ENCODE measurements at regions not wholly inside any gene's neighbourhood (a gene's known extent, or its start where the extent isn't known, plus 50 kb on each side); places are given as distances from the start of the nearest gene placed in this dataset.

- H3K36me3 ChIP-seq (ENCODE audit: insufficient read depth, low read length) = no peaks in the 10 kb centered on the region
- no peak overlapping the region for H3K27ac ChIP-seq
- no peak overlapping the region for H3K4me3 ChIP-seq
- DNase-seq (ENCODE audit: low read depth, low spot score) = no peak
- H3K9ac ChIP-seq (ENCODE audit: insufficient read length) = no peak overlapping the region
- TF ChIP-seq FOXP2 (optimal IDR thresholded peaks at IDR 0.05; ENCODE audit: control extremely low read depth, extremely low read length, insufficient read depth) (no peak), POLR2AphosphoS5 (IDR thresholded peaks at IDR 0.05; ENCODE audit: borderline replicate concordance, low read depth, low read length) (no peak), EZH2 (IDR thresholded peaks at IDR 0.05) (no peak)
- no peaks in the 10 kb centered on the region for H3K9me3 ChIP-seq (ENCODE audit: low read depth, low read length)
These were observed 537.1 kb upstream of the NXPH2 start for GRCh38 chr2:139317259-139317658.

GRCh38 chr2:139314059-139314458, 533.9 kb upstream of the NXPH2 start:
- H3K9ac ChIP-seq (ENCODE audit: insufficient read length) = no peak overlapping the region

GRCh38 chr2:139296672-139297209, 516.6 kb upstream of the NXPH2 start:
- H3K36me3 ChIP-seq (ENCODE audit: insufficient read depth, low read length) = no peaks in the 10 kb centered on the region
- no peak overlapping the region for H3K4me3 ChIP-seq
- no peaks in the 10 kb centered on the region for H3K9me3 ChIP-seq (ENCODE audit: low read depth, low read length)
- no peak overlapping the region for H3K9ac ChIP-seq (ENCODE audit: insufficient read length)
- DNase-seq (ENCODE audit: low read depth, low spot score) = no peak
- TF ChIP-seq POLR2AphosphoS5 (IDR thresholded peaks at IDR 0.05; ENCODE audit: borderline replicate concordance, low read depth, low read length) = no peak
- TF ChIP-seq EZH2 (IDR thresholded peaks at IDR 0.05) = no peak
- no peak for TF ChIP-seq FOXP2 (optimal IDR thresholded peaks at IDR 0.05; ENCODE audit: control extremely low read depth, extremely low read length, insufficient read depth)
- H3K27ac ChIP-seq = no peak overlapping the region

More at GRCh38 chr2:139314059-139314458, 533.9 kb upstream of the NXPH2 start:
- H3K4me3 ChIP-seq = no peak overlapping the region
- no peak for DNase-seq (ENCODE audit: low read depth, low spot score)
- H3K9me3 ChIP-seq (ENCODE audit: low read depth, low read length) = no peaks in the 10 kb centered on the region
- H3K27ac ChIP-seq = no peak overlapping the region
- no peak for TF ChIP-seq FOXP2 (optimal IDR thresholded peaks at IDR 0.05; ENCODE audit: control extremely low read depth, extremely low read length, insufficient read depth)
- TF ChIP-seq POLR2AphosphoS5 (IDR thresholded peaks at IDR 0.05; ENCODE audit: borderline replicate concordance, low read depth, low read length) = no peak
- no peak for TF ChIP-seq EZH2 (IDR thresholded peaks at IDR 0.05)
- no peaks in the 10 kb centered on the region for H3K36me3 ChIP-seq (ENCODE audit: insufficient read depth, low read length)

GRCh38 chr2:139293992-139294548, 513.9 kb upstream of the NXPH2 start:
- DNase-seq (ENCODE audit: low read depth, low spot score) = no peak
- no peak overlapping the region for H3K9ac ChIP-seq (ENCODE audit: insufficient read length)
- H3K9me3 ChIP-seq (ENCODE audit: low read depth, low read length) = no peaks in the 10 kb centered on the region
- TF ChIP-seq FOXP2 (optimal IDR thresholded peaks at IDR 0.05; ENCODE audit: control extremely low read depth, extremely low read length, insufficient read depth) (no peak), EZH2 (IDR thresholded peaks at IDR 0.05) (no peak), POLR2AphosphoS5 (IDR thresholded peaks at IDR 0.05; ENCODE audit: borderline replicate concordance, low read depth, low read length) (no peak)
- H3K4me3 ChIP-seq = no peak overlapping the region
- H3K36me3 ChIP-seq (ENCODE audit: insufficient read depth, low read length) = no peaks in the 10 kb centered on the region
- H3K27ac ChIP-seq = no peak overlapping the region

- Histone ChIP-seq H3K27ac (no peak overlapping the region), H3K36me3 (ENCODE audit: insufficient read depth, low read length) (no peaks in the 10 kb centered on the region), H3K9me3 (ENCODE audit: low read depth, low read length) (no peaks in the 10 kb centered on the region), H3K4me3 (no peak overlapping the region), H3K9ac (ENCODE audit: insufficient read length) (no peak overlapping the region)
- no peak for TF ChIP-seq POLR2AphosphoS5 (IDR thresholded peaks at IDR 0.05; ENCODE audit: borderline replicate concordance, low read depth, low read length)
- no peak for TF ChIP-seq FOXP2 (optimal IDR thresholded peaks at IDR 0.05; ENCODE audit: control extremely low read depth, extremely low read length, insufficient read depth)
- TF ChIP-seq EZH2 (IDR thresholded peaks at IDR 0.05) = no peak
- no peak for DNase-seq (ENCODE audit: low read depth, low spot score)
These were observed 500.9 kb upstream of the NXPH2 start for GRCh38 chr2:139281124-139281523.

- Histone ChIP-seq H3K4me3 (no peak overlapping the region), H3K36me3 (ENCODE audit: insufficient read depth, low read length) (no peaks in the 10 kb centered on the region), H3K27ac (no peak overlapping the region), H3K9me3 (ENCODE audit: low read depth, low read length) (no peaks in the 10 kb centered on the region), H3K9ac (ENCODE audit: insufficient read length) (no peak overlapping the region)
- DNase-seq (ENCODE audit: low read depth, low spot score) = no peak
- TF ChIP-seq FOXP2 (optimal IDR thresholded peaks at IDR 0.05; ENCODE audit: control extremely low read depth, extremely low read length, insufficient read depth) (no peak), EZH2 (IDR thresholded peaks at IDR 0.05) (no peak), POLR2AphosphoS5 (IDR thresholded peaks at IDR 0.05; ENCODE audit: borderline replicate concordance, low read depth, low read length) (no peak)
These were observed 491.7 kb upstream of the NXPH2 start for GRCh38 chr2:139271879-139272278.

GRCh38 chr2:139271149-139271548, 491.0 kb upstream of the NXPH2 start:
- Histone ChIP-seq H3K4me3 (no peak overlapping the region), H3K36me3 (ENCODE audit: insufficient read depth, low read length) (no peaks in the 10 kb centered on the region), H3K27ac (no peak overlapping the region), H3K9me3 (ENCODE audit: low read depth, low read length) (no peaks in the 10 kb centered on the region), H3K9ac (ENCODE audit: insufficient read length) (no peak overlapping the region)
- no peak for DNase-seq (ENCODE audit: low read depth, low spot score)
- no peak for TF ChIP-seq EZH2 (IDR thresholded peaks at IDR 0.05)
- TF ChIP-seq FOXP2 (optimal IDR thresholded peaks at IDR 0.05; ENCODE audit: control extremely low read depth, extremely low read length, insufficient read depth) = no peak
- no peak for TF ChIP-seq POLR2AphosphoS5 (IDR thresholded peaks at IDR 0.05; ENCODE audit: borderline replicate concordance, low read depth, low read length)

- Histone ChIP-seq H3K27ac (no peak overlapping the region), H3K9ac (ENCODE audit: insufficient read length) (no peak overlapping the region), H3K4me3 (no peak overlapping the region), H3K9me3 (ENCODE audit: low read depth, low read length) (no peaks in the 10 kb centered on the region), H3K36me3 (ENCODE audit: insufficient read depth, low read length) (no peaks in the 10 kb centered on the region)
- no peak for DNase-seq (ENCODE audit: low read depth, low spot score)
- TF ChIP-seq POLR2AphosphoS5 (IDR thresholded peaks at IDR 0.05; ENCODE audit: borderline replicate concordance, low read depth, low read length) (no peak), FOXP2 (optimal IDR thresholded peaks at IDR 0.05; ENCODE audit: control extremely low read depth, extremely low read length, insufficient read depth) (no peak), EZH2 (IDR thresholded peaks at IDR 0.05) (no peak)
These were observed 479.9 kb upstream of the NXPH2 start for GRCh38 chr2:139260052-139260430.
